B cell (primary cell): ENCODE measurements at regions not wholly inside any gene's neighbourhood (a gene's known extent, or its start where the extent isn't known, plus 50 kb on each side); places are given as distances from the start of the nearest gene placed in this dataset.

Source experiments
- ATAC-seq: fragments of 200-7000 bp; cut with Tn5 transposase; one replicate; pipeline ENCODE4 v1.10.0; 2021; ENCODE audit warnings: low read depth, mild to moderate bottlenecking, moderate number of reproducible peaks, moderate library complexity
- CTCF ChIA-PET: fragments of 350-600 bp; sonication (Branson Sonifier 250); formaldehyde crosslinking; loops from one replicate; lab custom pipeline; 2021; ENCODE audit warnings: antibody characterized with exemption, inconsistent platforms; lab: Charles Lee
- POLR2A ChIA-PET: fragments of 350-600 bp; sonication (Branson Sonifier 250); formaldehyde crosslinking; loops from one replicate; lab custom pipeline; 2021; ENCODE audit warnings: antibody characterized with exemption; lab: Charles Lee
- DNase-seq: peaks from one replicate; pipeline ENCODE4 v3.0.0; 2013
- H2AFZ ChIP-seq: 2 replicates; pipeline ENCODE4 v1.6.1; 2012; ENCODE audit warnings: mild to moderate bottlenecking, low read depth, low read length; ENCODE audit not compliant: insufficient read depth, poor library complexity, severe bottlenecking
- H3K27ac ChIP-seq, 2 donors: 1 replicate in 1 of 2; 2 replicates in 1 of 2; pipeline ENCODE4 v1.5.1; 2012 to 2013; ENCODE audit warnings: low read length in 2 of 2, mild to moderate bottlenecking in 2 of 2, moderate library complexity in 1 of 2
- H3K27me3 ChIP-seq, 4 experiments: fragments of 200-600 bp in 1 of 4; sonication (generic) in 1 of 4; replicated peaks in 1 of 4; 1 replicate in 2 of 4; 2 replicates in 2 of 4; pipeline versions ENCODE4 v1.6.1 to v1.7.0; 2013 to 2016; ENCODE audit warnings: low read length in 3 of 4, mild to moderate bottlenecking in 2 of 4, mixed read lengths in 1 of 4, moderate library complexity in 1 of 4; ENCODE audit not compliant: insufficient read depth in 4 of 4, control insufficient read depth in 3 of 4; ENCODE audit errors: control extremely low read depth in 1 of 4
- H3K36me3 ChIP-seq, 2 experiments: replicated peaks in 1 of 2; 1 replicate in 1 of 2; 2 replicates in 1 of 2; pipeline versions ENCODE4 v1.6.1 to v1.7.1; 2013; ENCODE audit warnings: low read length in 1 of 2; ENCODE audit not compliant: insufficient read depth in 2 of 2, control insufficient read depth in 1 of 2; ENCODE audit errors: control extremely low read depth in 1 of 2, extremely low read depth in 1 of 2
- H3K4me1 ChIP-seq, 2 donors: fragments of 200-600 bp in 1 of 2; sonication (generic) in 1 of 2; 1 replicate in 1 of 2; 2 replicates in 1 of 2; pipeline versions ENCODE4 v1.5.1 to v1.6.1; 2013 to 2017; ENCODE audit warnings: low read length in 2 of 2; ENCODE audit not compliant: control insufficient read depth in 2 of 2, insufficient read depth in 2 of 2
- H3K4me2 ChIP-seq: replicated peaks from 2 replicates; pipeline ENCODE3; 2012; ENCODE audit warnings: mild to moderate bottlenecking, low read depth, low read length; ENCODE audit not compliant: poor library complexity, severe bottlenecking
- H3K4me3 ChIP-seq, 5 experiments: fragments of 200-600 bp in 1 of 5; sonication (generic) in 1 of 5; 1 replicate in 3 of 5; 2 replicates in 2 of 5; pipeline versions ENCODE4 v1.5.1 to v1.7.0; 2011 to 2016; ENCODE audit warnings: low read length in 4 of 5, mild to moderate bottlenecking in 4 of 5, low read depth in 2 of 5, control low read depth in 1 of 5, moderate library complexity in 1 of 5; ENCODE audit not compliant: insufficient read depth in 1 of 5; ENCODE audit errors: control extremely low read depth in 1 of 5, extremely low read depth in 1 of 5
- H3K79me2 ChIP-seq: fragments of 200-600 bp; sonication (generic); one replicate; pipeline ENCODE4 v1.6.0; 2016; ENCODE audit warnings: low read length; ENCODE audit not compliant: control insufficient read depth, insufficient read depth
- H3K9ac ChIP-seq: fragments of 200-600 bp; sonication (generic); 2 replicates; pipeline ENCODE4 v1.6.1; 2017; ENCODE audit warnings: mild to moderate bottlenecking, low read length, moderate library complexity
- H3K9me3 ChIP-seq, 3 donors: one replicate each; pipeline versions ENCODE4 v1.6.1 to v1.7.1; 2013; ENCODE audit warnings: low read length in 2 of 3; ENCODE audit not compliant: control insufficient read depth in 2 of 3, insufficient read depth in 1 of 3; ENCODE audit errors: control extremely low read depth in 1 of 3
- H4K20me1 ChIP-seq: 2 replicates; pipeline ENCODE4 v1.6.0; 2012; ENCODE audit warnings: mild to moderate bottlenecking, low read length; ENCODE audit not compliant: insufficient read depth, control insufficient read depth, poor library complexity, severe bottlenecking
- H3K27ac Mint-ChIP-seq: one replicate; pipeline ENCODE4 v1.8.0; 2021; ENCODE audit warnings: mixed read lengths
- H3K27me3 Mint-ChIP-seq: one replicate; pipeline ENCODE4 v1.8.0; 2021; ENCODE audit warnings: mixed read lengths
- H3K4me1 Mint-ChIP-seq: one replicate; pipeline ENCODE4 v1.8.0; 2021; ENCODE audit warnings: mixed read lengths
- H3K4me3 Mint-ChIP-seq: one replicate; pipeline ENCODE4 v1.8.0; 2021; ENCODE audit warnings: mixed read lengths
- H3K9me3 Mint-ChIP-seq: one replicate; pipeline ENCODE4 v1.8.0; 2022; ENCODE audit warnings: mixed read lengths; ENCODE audit not compliant: insufficient read depth
- CTCF ChIP-seq: fragments of 200-600 bp; IDR thresholded peaks from one replicate; pipeline ENCODE4 v1.8.0; 2022; ENCODE audit warnings: antibody characterized with exemption, mild to moderate bottlenecking
- EZH2 ChIP-seq: IDR thresholded peaks from 2 replicates; pipeline ENCODE4 v1.6.1; 2012; ENCODE audit warnings: borderline replicate concordance, low read depth, mild to moderate bottlenecking, moderate library complexity, low read length; ENCODE audit not compliant: insufficient read depth, poor library complexity, severe bottlenecking
- WGBS: methylation state at CpG from one replicate; pipeline ENCODE4 v1.1.5; 2013; ENCODE audit warnings: missing lambda C conversion rate; ENCODE audit not compliant: insufficient coverage; 5-methylcytosine and 5-hydroxymethylcytosine counted together
- intact Hi-C: fragments of 100-400 bp; cut with micrococcal nuclease; formaldehyde crosslinking; loops from one replicate; pipeline ENCODE4 v1.10.0; 2022

GRCh38 chr14:84477996-84478395 is 1051.9 kb upstream of the FLRT2 start:
- H3K27me3 ChIP-seq: no peaks in the 10 kb centered on the region
- H3K27ac ChIP-seq: no peak overlapping the region
- WGBS: no CpG with 5 or more reads among the region's 2 CpGs
- intact Hi-C loops: no loop called here
- H3K4me2 ChIP-seq: no peak overlapping the region
- ATAC-seq (no peak), DNase-seq (no peak)
- H2AFZ ChIP-seq: no peak overlapping the region
- H3K27ac Mint-ChIP-seq: no peak overlapping the region
- peaks cover 6% of the 10 kb centered on the region for H3K9me3 Mint-ChIP-seq
- no peak overlapping the region for H3K4me3 ChIP-seq
- H3K79me2 ChIP-seq: no peaks in the 10 kb centered on the region
- no peaks in the 10 kb centered on the region for H3K4me1 Mint-ChIP-seq
- H3K4me1 ChIP-seq: no peaks in the 10 kb centered on the region
- H3K36me3 ChIP-seq: no peaks in the 10 kb centered on the region
- ChIA-PET CTCF (no interaction called here), POLR2A (no interaction called here)
- TF ChIP-seq EZH2 (no peak), CTCF (no peak)
- H3K4me3 Mint-ChIP-seq: no peak overlapping the region
- H3K9me3 ChIP-seq: peaks cover 0 to 1% (median 0%) of the 10 kb centered on the region in 3 donors
- no peak overlapping the region for H3K9ac ChIP-seq
- no peaks in the 10 kb centered on the region for H3K27me3 Mint-ChIP-seq
- H4K20me1 ChIP-seq: no peaks in the 10 kb centered on the region

- POLR2A ChIA-PET: no interaction called here
- 80% methylated on average over 2 of the region's 5 CpGs for WGBS
- H3K27ac ChIP-seq: no peak overlapping the region
- H3K79me2 ChIP-seq: no peaks in the 10 kb centered on the region
- CTCF ChIA-PET: no interaction called here
- TF ChIP-seq EZH2 (no peak), CTCF (no peak)
- H3K4me3 ChIP-seq: no peak overlapping the region
- H3K9ac ChIP-seq: no peak overlapping the region
- ATAC-seq: no peak
- no peaks in the 10 kb centered on the region for H3K4me1 Mint-ChIP-seq
- no peak overlapping the region for H2AFZ ChIP-seq
- H3K9me3 ChIP-seq: peaks cover 0 to 4% (median 0%) of the 10 kb centered on the region in 3 donors
- H3K4me1 ChIP-seq: no peaks in the 10 kb centered on the region
- DNase-seq: no peak
- H3K27me3 Mint-ChIP-seq: no peaks in the 10 kb centered on the region
- H4K20me1 ChIP-seq: no peaks in the 10 kb centered on the region
- no peaks in the 10 kb centered on the region for H3K36me3 ChIP-seq
- H3K4me2 ChIP-seq: no peak overlapping the region
- peaks cover 4% of the 10 kb centered on the region for H3K9me3 Mint-ChIP-seq
- intact Hi-C loops: no loop called here
- no peak overlapping the region for H3K4me3 Mint-ChIP-seq
- no peak overlapping the region for H3K27ac Mint-ChIP-seq
- no peaks in the 10 kb centered on the region for H3K27me3 ChIP-seq
Measured at GRCh38 chr14:84482256-84483071, 1047.5 kb upstream of the FLRT2 start.
